Left renal cortex interstitium (tissue), 4 donors: ENCODE measurements at regions not wholly inside any gene's neighbourhood (a gene's known extent, or its start where the extent isn't known, plus 50 kb on each side); places are given as distances from the start of the nearest gene placed in this dataset.

Source experiments
- DNase-seq, 4 donors: peaks; one replicate each; pipeline ENCODE4 v3.0.0-alpha.2; 2013; ENCODE audit warnings: low read depth in 4 of 4, low spot score in 2 of 4, missing footprints in 1 of 4

DNA sequence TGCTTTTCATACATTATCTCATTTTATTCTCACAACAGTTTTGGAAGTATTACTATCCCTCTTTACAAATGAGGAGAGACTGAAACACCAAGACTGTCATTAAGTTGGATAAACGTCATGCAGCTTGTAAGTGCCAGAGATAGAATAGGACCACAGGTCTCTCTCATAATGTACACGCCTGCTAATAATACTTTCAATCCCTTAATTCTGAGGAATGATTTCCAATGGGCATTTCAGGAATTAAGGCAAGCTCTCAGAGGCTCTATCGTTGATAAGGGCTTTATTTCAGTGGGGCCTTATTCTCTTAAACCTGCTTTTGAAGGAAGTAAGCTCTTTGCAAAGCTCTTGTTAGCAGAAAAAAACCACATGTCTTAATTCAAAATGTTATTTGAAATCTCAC, 229.1 kb downstream of the NFKBIZ start:
- no peak for DNase-seq

DNA sequence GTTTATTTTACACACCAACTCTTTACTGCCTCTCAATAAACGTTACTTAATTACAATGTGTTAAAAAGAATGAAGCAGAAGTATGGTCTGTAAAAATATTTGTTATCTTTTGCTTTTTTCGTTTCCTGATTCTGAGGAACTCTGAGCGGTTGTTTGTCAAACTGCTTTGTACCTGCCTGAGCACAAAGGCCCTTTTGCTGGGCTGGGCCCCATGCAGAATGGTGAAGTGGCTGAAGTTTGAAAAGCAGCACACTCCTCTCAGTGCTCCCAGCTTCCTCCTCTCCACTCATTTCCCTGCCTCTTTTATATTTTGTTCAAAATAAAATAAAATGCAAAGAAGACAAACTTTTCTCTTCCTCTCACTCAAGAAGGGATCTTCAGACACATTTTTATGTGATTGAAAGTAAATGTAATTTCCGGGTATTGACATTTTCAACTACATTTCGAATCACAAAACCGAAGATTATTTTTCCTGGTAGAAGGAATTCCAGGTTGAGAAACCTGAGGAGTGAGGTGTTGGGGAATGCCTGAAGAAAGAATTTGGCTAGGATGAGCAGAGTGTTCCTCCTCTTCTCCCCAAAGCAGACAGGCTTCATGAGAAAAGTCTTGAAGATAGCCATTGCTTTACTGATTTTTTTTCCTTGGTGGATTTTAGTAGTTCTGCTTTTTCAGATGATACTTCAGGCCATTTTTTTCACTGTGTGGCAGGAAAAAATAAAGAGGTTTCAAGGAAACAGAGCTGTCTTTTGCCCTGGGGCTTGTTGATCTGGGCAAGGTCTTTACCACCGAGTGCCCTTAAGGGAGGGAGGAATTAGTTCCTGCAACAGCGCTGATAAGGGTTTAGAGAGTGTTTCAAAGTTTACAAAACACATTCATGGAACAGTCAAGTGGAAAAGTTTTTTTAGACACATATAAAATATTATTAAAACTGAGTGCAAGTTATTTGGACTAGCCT, 229.8 kb downstream of the NFKBIZ start:
- DNase-seq = no peak

DNA sequence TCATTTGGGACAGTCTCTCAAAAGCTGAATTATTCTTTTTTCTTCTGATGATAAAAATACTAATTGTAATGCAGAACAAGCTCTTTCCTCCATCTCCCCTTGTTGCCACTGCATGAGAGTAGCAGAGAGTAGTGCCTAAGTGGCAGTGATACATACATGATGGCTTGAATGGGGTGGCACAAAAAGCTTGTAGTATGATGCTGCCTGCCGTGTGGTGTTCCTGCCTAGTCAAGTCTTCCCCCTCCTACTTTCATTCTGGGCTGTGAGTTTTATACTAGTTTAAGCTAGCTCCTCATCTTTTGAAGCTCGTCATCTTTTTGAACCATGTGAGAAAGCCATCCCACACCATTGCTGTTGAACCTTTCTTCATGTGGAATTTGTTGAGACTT, 230.5 kb downstream of the NFKBIZ start:
- DNase-seq = no peak

DNA sequence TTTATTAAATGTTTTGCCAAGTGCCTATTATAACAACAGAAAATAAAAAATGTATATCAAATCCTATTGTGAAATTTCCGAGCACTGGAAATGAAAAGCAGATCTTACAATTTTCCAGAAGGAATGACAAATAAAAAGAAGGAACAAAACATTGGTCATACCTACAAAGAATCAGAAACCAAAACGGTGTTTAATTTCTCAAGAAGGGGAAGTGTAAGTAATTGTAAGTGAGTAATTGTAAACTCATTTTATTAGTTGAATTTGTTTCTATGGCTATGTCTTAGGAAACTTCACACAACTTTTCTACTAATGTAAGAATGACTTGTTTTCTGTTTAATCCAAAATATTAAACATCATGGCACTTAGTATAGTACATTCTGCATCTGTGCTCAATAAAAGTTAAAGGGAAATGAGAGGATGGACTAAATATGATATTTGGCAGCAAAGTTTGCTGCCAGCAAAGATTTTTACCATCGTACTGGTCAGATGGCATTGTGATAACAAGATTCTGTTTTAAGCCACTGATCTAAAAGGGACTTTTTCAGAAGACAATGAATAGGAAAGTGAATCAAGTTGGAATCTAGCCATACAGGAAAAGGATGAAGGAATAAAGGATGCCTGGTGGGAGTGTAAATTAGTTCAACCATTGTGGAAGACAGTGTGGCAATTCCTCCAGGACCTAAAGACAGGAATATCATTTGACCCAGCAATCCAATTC, 232.4 kb downstream of the NFKBIZ start:
- DNase-seq = no peak

DNA sequence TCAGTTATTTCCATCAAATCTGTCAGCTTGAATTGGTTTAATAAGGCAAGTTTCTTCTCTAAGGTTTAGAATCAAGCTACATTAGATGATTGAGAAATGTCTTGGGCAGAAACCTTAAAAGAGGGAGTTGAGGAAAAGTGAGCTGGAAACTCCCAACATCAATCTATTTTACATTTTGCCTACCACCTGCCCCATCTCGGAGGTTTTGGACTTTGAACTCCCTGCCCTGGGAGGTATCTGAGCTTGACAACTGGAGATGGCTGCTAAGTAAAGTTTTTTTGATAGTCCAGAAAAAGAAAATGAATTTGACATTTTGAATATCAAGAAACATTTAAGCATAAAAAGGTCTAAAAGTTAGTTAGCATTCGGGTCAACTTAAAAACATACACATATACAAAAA, 234.2 kb downstream of the NFKBIZ start:
- DNase-seq = no peak

DNA sequence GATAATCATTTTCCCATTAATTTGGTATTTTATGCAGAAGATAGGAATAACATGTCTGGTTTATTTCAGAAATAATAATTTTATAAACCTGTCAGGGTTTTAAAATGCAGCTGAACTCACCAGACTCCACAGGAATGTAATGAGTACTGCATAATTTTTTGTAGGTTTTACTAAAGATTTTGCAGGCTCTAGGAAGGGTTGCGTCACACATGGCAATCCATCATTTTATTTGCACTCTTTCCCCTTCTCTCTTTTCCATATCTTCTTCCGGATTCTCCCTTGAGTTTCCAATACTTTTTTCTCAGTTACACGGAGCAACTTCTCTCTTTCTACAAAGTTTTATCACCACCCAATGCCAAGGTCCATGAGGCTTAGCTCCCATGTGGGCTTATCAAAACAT, 234.7 kb downstream of the NFKBIZ start:
- no peak for DNase-seq

DNA sequence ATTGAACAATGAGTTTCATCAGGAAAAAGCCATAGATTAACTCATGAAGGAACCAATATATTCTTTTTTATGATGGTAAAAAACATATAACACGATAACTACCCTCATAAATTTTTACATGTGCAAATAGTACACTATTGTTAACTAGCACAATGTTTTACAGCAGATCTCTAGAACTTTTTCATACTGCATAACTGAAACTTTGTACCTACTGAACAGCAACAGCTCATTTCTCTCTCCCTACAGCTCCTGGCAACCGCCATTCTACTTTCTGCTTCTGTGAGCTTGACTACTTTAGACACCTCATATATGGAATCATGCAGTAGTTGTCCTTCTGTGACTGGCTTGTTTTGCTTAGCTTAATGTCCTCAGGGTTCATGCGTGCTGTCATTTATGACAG, 235.4 kb downstream of the NFKBIZ start:
- no peak for DNase-seq

DNA sequence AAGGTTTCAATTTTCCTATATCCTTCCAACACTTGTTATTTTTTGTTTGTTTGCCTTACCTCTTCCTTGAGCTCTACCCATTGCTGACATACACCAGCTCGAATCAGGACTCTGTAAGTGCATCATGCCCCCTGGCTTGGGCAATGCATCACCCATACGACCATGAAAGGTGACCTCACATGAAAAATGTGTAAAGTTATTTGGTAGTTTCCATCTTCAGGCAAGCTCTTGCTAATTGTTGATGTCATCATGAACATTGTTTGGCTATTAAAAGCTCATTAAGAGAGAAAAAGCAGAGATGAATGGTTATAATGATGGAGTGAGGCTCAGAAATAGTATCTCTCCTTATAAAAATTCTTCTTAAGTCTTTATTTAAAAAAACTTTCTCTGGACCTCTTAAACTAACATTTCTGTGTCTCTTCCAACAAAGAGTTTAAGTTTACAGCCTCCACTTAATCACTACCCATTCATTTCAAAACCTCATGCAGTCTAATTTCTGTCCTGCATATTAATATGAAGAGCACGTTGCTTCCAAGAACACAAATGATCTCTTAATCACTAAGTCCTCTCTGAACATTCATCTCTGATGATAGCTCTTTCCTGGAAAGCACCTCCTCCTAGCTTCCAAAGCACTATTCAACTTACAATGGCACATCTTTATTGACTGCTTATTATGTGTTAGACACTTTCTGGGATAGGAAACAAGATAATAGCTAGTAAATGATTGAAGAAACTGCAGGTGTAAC, 236.3 kb downstream of the NFKBIZ start:
- DNase-seq = no peak

DNA sequence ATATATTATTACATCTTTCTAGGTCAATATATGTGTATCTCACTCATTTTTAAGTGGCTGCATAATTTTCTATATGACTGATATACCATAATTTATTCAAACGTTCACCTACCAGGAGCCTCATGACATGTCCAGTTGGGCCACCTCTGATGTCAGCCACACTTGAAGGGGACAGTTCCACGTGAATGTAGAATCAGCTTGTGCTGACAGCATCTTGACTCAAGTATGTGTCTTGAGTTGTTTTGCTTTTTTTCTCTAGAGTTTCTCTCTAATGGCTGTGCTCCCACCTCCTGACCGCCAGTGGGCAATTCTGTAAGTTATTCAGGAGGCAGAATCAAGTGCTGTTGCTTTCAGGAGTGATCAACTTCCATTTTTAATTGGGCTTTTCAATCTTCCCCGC, 237.9 kb downstream of the NFKBIZ start:
- no peak for DNase-seq

DNA sequence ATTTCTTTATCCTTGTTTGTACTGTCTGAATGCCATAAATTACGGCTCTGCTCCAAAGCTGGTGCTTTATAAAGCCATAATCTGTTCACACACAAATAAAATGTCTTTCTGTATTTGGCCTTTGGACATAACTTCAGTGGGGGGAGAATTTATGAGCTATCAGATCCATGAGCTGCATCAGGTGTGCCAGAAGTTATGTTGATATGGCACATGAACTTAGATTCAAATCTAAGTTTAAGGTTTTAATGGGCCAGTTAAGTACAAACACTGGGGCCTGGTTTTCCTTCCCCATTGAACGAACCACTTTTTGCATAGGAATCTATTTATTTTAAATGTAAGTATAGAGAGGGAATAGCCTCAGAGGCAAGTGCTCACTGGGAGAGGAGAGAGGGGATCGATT, 239.9 kb downstream of the NFKBIZ start:
- DNase-seq = no peak

DNA sequence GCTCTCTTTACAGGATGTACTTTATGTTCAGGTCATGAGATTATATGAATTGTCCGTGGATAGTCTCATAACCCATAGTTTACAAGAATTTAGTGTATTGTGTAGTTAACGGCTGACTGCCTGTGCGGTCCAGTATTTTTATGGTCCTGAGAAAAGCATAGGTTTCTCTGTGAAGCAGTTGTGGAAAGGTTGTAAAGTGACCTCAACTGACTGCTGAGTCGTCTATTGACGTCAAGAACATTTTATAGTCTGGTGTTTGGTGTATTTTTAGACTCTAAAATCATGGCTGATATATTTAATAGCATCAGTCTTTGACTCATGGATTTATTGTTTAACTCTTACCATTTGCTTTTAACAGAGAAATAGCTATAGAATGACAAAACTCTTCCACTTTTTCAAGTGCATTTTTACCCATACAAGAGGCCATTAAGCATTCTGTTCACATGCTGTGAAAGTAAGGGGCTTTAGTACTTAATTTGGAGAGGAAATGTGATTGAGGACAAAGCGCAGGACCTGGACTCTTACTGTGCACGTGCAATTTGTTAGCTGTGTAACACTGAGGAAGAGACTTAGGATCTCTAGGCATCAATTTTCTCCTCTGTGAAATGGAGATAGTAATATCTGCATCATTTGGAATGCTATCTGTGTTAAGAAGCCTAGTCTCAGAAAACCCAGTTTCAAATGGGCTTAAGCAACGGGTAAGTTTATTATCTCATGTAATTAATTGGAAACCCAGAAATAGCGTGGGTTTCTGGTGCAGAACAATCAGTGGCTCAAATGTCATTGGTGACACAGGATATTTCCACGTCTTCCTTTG, 240.8 kb downstream of the NFKBIZ start:
- DNase-seq = no peak

DNA sequence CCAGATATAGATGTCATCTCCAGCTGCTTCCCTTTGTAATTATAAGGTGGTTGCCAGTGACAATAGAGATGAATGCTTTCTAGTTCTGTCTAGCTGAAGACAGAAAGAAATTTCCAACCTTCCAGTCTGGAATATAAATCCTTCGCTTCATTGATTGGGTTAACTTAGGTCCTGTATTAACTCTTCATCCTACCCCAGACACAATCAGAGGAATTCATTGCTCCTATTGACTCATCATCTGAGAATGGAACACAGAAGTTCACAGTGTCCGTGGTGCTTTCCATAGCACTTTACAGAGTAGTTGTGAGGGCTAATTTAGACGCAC, 241.4 kb downstream of the NFKBIZ start:
- no peak for DNase-seq

DNA sequence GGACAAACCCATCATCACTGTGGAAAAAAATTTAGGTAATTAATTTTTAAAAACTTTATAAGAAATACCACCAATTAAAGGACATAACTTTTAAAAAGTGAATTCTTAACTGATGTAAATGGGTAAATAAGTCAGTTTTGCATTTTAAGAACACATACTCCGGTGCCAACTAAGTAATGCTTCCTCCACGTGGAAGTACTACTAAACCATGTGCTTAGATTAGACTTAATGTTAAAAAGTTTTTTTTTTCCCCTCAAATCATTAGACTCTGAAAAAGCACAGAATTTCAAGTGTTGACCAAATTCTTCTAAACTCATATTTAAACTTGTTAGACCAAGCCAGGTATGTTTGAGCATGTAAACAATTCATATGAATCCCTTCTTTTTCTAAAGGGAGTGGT, 242.0 kb downstream of the NFKBIZ start:
- no peak for DNase-seq

DNA sequence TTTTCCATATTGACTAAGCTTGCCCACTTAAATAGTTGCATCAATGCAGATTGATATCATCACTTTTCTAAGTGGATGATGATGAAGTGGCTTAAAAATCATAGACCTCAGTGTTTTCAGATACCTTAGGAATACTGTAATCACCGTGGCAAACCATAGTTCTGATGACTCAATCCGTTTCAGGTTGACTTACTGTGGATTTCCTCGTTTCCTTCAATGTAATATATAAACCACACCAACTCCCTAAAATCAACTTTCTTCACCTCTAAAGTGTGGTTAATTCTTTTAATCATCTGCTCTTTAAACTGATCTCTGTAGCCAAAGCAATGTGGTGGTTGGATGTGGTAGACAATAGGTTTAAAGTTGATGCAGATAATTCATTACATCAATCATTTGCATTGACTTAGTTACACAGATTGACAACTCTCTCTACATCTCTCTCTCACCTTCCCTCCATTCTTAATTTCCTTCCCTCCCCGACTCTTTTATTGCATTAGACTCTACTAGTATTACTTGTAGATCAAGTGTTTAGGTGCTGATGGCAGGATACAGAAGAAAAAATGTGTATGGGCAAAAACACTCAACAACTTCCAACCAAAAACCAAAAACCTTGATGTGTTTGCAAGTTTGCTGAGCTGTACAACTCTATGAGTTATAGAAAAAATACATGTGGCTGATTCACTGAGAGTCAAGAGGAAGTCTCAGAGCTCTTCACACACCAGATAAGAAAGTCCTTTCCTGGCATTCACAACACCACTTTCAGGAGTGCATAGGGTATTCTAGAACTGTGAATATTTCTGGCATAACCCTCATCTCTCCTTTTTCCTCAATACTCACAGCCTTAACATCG, 243.5 kb downstream of the NFKBIZ start:
- DNase-seq = no peak

DNA sequence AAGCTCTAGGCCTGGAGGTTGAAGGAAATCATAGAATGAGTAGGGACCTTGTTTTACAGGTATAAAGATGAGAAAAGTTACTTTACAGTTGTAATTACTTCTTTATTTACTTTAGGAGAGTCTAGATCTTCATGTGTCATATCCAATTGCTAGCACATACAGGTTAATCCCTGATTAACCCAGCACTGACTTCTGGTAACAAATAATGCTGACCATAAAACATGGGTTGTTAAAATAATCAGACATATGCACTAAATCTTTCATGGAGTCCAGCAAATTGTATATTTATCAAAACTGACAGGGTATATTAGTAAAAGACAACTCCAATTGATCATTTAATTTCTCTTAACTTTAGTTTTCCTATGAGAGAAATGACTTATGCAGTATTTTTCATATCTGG, 245.2 kb downstream of the NFKBIZ start:
- DNase-seq = no peak

DNA sequence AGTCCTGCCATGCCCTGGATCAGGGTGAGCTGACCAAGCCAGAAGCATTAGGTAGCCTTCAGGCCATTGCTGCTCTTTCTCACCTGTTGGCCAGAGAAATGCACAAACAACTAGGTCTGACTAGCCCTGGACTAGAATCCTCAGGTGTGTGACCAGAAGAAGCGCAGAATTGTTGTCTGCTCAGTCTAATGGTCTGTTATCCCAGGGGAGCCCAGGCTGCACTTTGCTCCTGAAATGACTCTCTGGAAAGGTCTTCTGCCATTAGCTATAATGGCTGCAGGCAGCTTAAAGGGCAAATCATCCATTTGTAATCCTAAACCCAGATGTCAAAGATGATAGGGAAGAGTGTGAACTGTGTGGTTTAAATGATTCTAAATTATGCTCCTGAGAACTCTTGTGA, 246.1 kb downstream of the NFKBIZ start:
- no peak for DNase-seq

DNA sequence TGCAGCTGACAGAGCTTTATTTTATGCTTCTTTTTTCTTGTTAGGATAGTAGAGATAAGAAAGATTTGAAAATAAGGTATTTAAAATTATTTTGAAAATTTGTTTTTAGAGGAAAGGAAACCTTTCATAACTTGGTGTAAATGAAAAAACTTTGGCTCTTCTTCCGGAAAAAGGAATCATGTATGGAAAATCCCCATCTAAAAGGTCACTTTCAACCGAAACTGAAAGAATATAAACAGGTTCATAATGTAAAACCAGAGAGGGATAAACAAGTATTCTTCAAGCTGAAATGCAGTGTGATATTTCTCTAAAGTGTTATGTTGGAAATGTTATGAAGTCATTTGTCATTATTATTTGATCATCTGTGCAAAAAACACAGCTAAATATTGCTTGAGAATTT, 246.8 kb downstream of the NFKBIZ start:
- DNase-seq = no peak

DNA sequence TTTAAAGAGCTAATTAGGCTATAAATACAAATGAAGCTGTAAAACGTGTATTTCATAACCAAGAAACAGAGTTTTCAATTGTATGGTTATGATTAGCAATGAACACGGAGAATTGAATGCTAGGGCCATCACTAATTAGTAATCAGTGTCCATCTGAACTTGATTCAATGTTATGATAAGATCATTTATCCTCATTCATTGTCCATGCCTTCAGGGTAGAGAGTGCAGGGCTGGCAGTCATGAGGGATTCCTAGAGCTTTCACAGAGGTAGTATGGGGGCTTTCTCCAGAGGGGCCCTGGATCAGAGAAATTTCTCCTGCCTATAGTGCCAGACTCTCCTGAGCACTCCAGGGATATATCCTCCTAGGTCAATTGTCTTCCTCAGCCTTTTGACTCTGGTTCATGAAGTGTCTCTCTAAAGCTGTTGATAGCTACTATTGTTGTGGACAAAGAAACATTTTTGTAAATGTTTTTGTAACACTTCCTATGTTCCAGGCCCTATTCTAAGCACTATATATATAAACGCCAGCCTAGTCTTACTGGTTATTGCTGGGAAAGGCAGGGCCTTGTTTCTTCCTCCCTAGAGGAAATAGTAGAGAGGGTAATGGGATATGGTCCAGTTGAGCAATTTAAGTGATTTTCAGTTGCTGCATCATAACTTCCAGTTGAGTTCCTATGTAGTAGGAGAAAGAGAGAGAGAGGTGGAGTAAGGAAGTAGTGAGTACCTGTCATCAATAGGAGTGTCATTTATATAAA, 249.0 kb downstream of the NFKBIZ start:
- no peak for DNase-seq

DNA sequence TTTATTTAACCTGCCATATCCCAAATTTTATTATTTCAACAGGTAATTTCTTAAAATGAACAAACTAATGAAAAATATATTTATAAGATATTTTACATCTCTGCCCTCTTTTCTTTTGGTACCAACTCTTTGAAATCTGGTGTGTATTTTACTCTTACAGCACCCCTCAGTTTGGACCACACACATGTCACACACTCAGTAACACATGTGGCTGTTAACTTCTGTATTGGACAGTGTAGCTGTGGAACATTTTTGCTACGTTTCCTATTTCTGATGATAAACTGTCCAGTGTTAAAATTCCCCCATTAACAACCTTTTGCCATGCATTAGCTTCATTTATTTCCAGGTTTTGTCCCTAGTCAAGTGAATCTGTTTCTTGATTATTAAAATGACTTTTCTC, 250.6 kb downstream of the NFKBIZ start:
- no peak for DNase-seq
